ENCODE measurements at regions not wholly inside any gene's neighbourhood (a gene's known extent, or its start where the extent isn't known, plus 50 kb on each side); places are given as distances from the start of the nearest gene placed in this dataset.
"Not testable (repeated sequence)": the region's sequence is repeated elsewhere in the genome, so short reads cannot be mapped to it uniquely, and the experiment has no call there.

DNA sequence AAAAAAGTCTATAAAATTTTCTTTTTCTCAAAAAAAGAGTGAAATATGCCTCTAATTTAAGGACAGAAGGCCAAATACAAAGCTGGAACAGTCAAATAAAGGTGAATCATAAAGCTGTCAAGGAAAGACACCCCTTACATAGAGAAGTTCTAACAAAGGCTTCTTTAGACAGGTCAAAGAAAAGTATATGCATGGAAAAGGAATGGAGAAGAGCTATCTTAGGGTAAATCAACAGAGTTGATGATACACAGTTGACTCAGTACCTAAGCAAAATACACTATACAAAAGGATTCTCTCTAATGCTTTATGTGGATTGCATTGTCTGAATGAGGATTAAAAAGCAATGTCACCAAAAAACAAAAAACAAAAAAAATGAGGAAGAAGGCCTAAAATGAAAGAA, 214.8 kb downstream of the TXNL1 start:
- CTCF ChIA-PET, result no interaction called here
- no peak overlapping the region for H3K4me3 ChIP-seq (ENCODE audit: low read depth, low read length)
- no peak for DNase-seq (ENCODE audit: low read depth)
- TF ChIP-seq, protein P1, sequence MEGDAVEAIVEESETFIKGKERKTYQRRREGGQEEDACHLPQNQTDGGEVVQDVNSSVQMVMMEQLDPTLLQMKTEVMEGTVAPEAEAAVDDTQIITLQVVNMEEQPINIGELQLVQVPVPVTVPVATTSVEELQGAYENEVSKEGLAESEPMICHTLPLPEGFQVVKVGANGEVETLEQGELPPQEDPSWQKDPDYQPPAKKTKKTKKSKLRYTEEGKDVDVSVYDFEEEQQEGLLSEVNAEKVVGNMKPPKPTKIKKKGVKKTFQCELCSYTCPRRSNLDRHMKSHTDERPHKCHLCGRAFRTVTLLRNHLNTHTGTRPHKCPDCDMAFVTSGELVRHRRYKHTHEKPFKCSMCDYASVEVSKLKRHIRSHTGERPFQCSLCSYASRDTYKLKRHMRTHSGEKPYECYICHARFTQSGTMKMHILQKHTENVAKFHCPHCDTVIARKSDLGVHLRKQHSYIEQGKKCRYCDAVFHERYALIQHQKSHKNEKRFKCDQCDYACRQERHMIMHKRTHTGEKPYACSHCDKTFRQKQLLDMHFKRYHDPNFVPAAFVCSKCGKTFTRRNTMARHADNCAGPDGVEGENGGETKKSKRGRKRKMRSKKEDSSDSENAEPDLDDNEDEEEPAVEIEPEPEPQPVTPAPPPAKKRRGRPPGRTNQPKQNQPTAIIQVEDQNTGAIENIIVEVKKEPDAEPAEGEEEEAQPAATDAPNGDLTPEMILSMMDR (IDR thresholded peaks at IDR 0.05; ENCODE audit: insufficient read depth, low read depth, low read length), result no peak
- H3K36me3 ChIP-seq (ENCODE audit: control insufficient read depth, insufficient read depth, low read length), result no peaks in the 10 kb centered on the region
- H3K27me3 ChIP-seq (ENCODE audit: control insufficient read depth, insufficient read depth, low read length), result no peaks in the 10 kb centered on the region
- POLR2A ChIA-PET, result no interaction called here

DNA sequence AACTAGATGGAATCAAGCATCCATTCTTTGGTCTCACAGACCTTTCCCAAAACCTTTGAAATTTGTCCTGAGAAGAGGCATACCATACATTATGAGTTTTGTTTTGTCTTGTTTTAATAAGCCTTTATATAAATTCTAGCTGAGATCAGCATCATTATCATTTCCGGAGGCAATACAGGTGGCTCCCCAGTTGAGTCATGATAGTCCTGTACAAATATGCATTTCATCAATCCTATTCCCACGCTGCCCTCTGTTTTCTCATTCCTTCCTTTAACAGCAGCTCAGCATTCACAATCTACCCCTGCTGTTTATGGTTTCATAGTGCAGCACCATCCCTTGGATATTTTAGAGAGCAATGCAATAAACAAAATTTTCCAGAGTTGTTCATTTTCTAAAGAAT, 216.7 kb downstream of the TXNL1 start:
- Histone ChIP-seq H3K36me3 (ENCODE audit: control insufficient read depth, insufficient read depth, low read length) (no peaks in the 10 kb centered on the region), H3K4me3 (ENCODE audit: low read depth, low read length) (no peak overlapping the region), H3K27me3 (ENCODE audit: control insufficient read depth, insufficient read depth, low read length) (no peaks in the 10 kb centered on the region)
- CTCF ChIA-PET, result no interaction called here
- POLR2A ChIA-PET, result no interaction called here
- no peak for DNase-seq (ENCODE audit: low read depth)
- TF ChIP-seq, protein P1 (IDR thresholded peaks at IDR 0.05; ENCODE audit: insufficient read depth, low read depth, low read length), result no peak

DNA sequence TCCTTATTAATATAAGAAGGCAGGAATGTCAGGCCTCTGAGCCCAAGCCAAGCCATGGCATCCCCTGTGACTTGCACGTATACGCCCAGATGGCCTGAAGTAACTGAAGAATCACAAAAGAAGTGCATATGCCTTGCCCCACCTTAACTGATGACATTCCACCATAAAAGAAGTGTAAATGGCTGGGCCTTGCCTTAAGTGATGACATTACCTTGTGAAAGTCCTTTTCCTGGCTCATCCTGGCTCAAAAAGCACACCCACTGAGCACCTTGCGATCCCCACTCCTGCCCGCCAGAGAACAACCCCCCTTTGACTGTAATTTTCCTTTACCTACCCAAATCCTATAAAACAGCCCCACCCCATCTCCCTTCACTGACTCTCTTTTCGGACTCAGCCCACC, 217.5 kb downstream of the TXNL1 start:
- H3K36me3 ChIP-seq (ENCODE audit: control insufficient read depth, insufficient read depth, low read length); H3K27me3 ChIP-seq (ENCODE audit: control insufficient read depth, insufficient read depth, low read length); H3K4me3 ChIP-seq (ENCODE audit: low read depth, low read length); POLR2A ChIA-PET; CTCF ChIA-PET; DNase-seq (ENCODE audit: low read depth): not testable (repeated sequence)

DNA sequence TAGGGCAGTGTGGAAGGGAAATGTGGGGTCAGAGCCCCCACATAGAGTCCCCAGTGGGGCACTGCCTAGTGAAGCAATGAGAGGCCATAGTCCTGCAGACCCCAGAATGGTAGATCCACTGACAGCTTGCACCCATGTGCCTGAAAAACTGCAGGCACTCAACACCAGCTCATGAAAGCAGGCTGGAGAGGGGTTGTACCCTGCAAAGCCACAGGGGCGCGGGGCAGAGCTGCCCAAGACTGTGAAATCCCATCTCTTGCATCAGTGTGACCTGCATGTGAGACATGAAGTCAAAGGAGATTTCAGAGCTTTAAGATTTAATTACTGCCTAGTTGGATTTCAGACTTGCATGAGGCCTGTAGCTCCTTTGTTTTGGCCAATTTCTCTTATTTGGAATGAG, 224.0 kb downstream of the TXNL1 start:
- TF ChIP-seq, protein P1 (IDR thresholded peaks at IDR 0.05; ENCODE audit: insufficient read depth, low read depth, low read length), result no peak
- Histone ChIP-seq H3K36me3 (ENCODE audit: control insufficient read depth, insufficient read depth, low read length) (no peaks in the 10 kb centered on the region), H3K27me3 (ENCODE audit: control insufficient read depth, insufficient read depth, low read length) (no peaks in the 10 kb centered on the region; the same call in 1 of the 2 replicates), H3K4me3 (ENCODE audit: low read depth, low read length) (no peak overlapping the region)
- CTCF ChIA-PET, result interaction anchor here (1.0 kb wide), 1 partner anchor 25 kb away, joined by 3 read pairs; no protein-coding TSS in a partner anchor
- DNase-seq (ENCODE audit: low read depth), result no peak
- POLR2A ChIA-PET, result no interaction called here

DNA sequence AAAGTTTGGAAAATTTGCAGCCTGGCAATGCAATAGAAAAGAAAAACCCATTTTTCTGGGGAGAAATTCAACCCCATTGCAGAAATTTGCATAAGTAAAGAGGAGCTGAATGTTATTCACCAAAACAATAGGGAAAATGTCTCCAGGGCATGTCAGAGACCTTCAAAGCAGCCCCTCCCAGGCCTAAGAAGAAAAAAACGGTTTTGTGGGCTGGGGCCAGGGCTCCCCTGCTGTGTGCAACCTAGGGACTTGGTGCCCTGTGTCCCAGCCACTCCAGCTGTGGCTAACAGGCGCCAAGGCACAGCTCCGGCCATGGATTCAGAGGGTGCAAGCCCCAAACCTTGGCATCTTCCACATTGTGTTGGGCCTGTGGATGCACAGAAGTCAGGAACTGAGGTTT, 224.5 kb downstream of the TXNL1 start:
- POLR2A ChIA-PET, result no interaction called here
- Histone ChIP-seq H3K4me3 (ENCODE audit: low read depth, low read length) (no peak overlapping the region), H3K27me3 (ENCODE audit: control insufficient read depth, insufficient read depth, low read length) (no peaks in the 10 kb centered on the region; the same call in 1 of the 2 replicates), H3K36me3 (ENCODE audit: control insufficient read depth, insufficient read depth, low read length) (no peaks in the 10 kb centered on the region)
- no peak for DNase-seq (ENCODE audit: low read depth)
- CTCF ChIA-PET, result interaction anchor here (1.0 kb wide), 1 partner anchor 25 kb away, joined by 3 read pairs; no protein-coding TSS in a partner anchor
- TF ChIP-seq, protein P1 (IDR thresholded peaks at IDR 0.05; ENCODE audit: insufficient read depth, low read depth, low read length), result no peak

DNA sequence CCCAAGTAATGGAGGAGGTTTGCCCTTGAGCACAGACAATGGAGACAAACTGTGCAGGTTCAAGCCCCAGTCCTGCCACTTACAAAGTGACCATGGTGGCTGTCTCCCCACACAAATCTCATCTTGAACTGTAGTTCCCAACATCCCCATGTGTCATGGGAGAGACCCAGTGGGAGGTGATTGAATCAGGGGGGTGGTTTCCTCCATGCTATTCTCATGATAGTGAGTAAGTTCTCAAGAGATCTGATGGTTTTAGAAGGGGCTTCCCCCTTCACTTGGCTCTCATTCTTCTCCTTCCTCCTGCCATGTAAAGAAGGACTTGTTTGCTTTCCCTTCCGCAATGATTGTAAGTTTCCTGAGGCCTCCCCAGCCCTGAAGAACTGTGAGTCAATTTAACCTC, 225.4 kb downstream of the TXNL1 start:
- no peaks in the 10 kb centered on the region; the same call in 1 of the 2 replicates for H3K27me3 ChIP-seq (ENCODE audit: control insufficient read depth, insufficient read depth, low read length)
- CTCF ChIA-PET, result no interaction called here
- TF ChIP-seq, protein P1 (IDR thresholded peaks at IDR 0.05; ENCODE audit: insufficient read depth, low read depth, low read length), result no peak
- POLR2A ChIA-PET, result no interaction called here
- DNase-seq (ENCODE audit: low read depth), result no peak
- no peak overlapping the region for H3K4me3 ChIP-seq (ENCODE audit: low read depth, low read length)
- no peaks in the 10 kb centered on the region for H3K36me3 ChIP-seq (ENCODE audit: control insufficient read depth, insufficient read depth, low read length)
